T-cell (primary cell): ENCODE measurements at regions not wholly inside any gene's neighbourhood (a gene's known extent, or its start where the extent isn't known, plus 50 kb on each side); places are given as distances from the start of the nearest gene placed in this dataset.
"Not testable (repeated sequence)": the region's sequence is repeated elsewhere in the genome, so short reads cannot be mapped to it uniquely, and the experiment has no call there.

Source experiments
- ATAC-seq, 4 experiments: fragments of 200-7000 bp in 3 of 4; fragments of 150-1000 bp in 1 of 4; cut with Tn5 transposase; replicated peaks in 1 of 4; 1 replicate in 3 of 4; 2 replicates in 1 of 4; pipeline ENCODE4 v1.10.0; 2021; ENCODE audit warnings: moderate library complexity in 3 of 4, mild to moderate bottlenecking in 2 of 4, moderate number of reproducible peaks in 1 of 4
- CTCF ChIA-PET, 2 donors: fragments of 300-600 bp; sonication (Branson Sonifier 250); formaldehyde crosslinking; loops; one replicate each; lab custom pipeline; 2022; ENCODE audit warnings: antibody characterized with exemption in 2 of 2; lab: Charles Lee
- POLR2A ChIA-PET, 2 donors: fragments of 300-600 bp; sonication (Branson Sonifier 250); formaldehyde crosslinking; loops; one replicate each; lab custom pipeline; 2022; ENCODE audit warnings: antibody characterized with exemption in 2 of 2; lab: Charles Lee
- DNase-seq, 35 experiments: peaks; one replicate each; pipeline versions ENCODE4 v3.0.0 to v3.0.0-alpha.2; 2013 to 2023
- H3K27ac ChIP-seq: one replicate; pipeline ENCODE4 v1.5.1; 2013; ENCODE audit warnings: low read length
- H3K27me3 ChIP-seq, 2 experiments: replicated peaks in 1 of 2; 1 replicate in 1 of 2; 2 replicates in 1 of 2; pipeline versions ENCODE4 v1.6.1 to v1.7.0; 2013; ENCODE audit warnings: low read length in 1 of 2, mixed read lengths in 1 of 2; ENCODE audit not compliant: control insufficient read depth in 2 of 2, insufficient read depth in 2 of 2; ENCODE audit errors: extremely low read depth in 1 of 2
- H3K36me3 ChIP-seq, 2 donors: 1 replicate in 1 of 2; 2 replicates in 1 of 2; pipeline versions ENCODE4 v1.6.1 to v1.7.0; 2013; ENCODE audit warnings: low read length in 1 of 2; ENCODE audit not compliant: control insufficient read depth in 2 of 2, insufficient read depth in 1 of 2; ENCODE audit errors: extremely low read depth in 1 of 2
- H3K4me1 ChIP-seq, 2 experiments: 1 replicate in 1 of 2; 2 replicates in 1 of 2; pipeline versions ENCODE4 v1.6.1 to v1.7.0; 2013; ENCODE audit warnings: low read length in 2 of 2, mixed read lengths in 1 of 2; ENCODE audit not compliant: insufficient read depth in 2 of 2, control insufficient read depth in 1 of 2; ENCODE audit errors: extremely low read depth in 1 of 2
- H3K4me3 ChIP-seq, 2 donors: 1 replicate in 1 of 2; 2 replicates in 1 of 2; pipeline versions ENCODE4 v1.5.1 to v1.7.0; 2013; ENCODE audit warnings: mild to moderate bottlenecking in 2 of 2, low read length in 1 of 2, moderate library complexity in 1 of 2; ENCODE audit not compliant: control insufficient read depth in 1 of 2; ENCODE audit errors: extremely low read depth in 1 of 2
- H3K9me3 ChIP-seq: 2 replicates; pipeline ENCODE4 v1.7.0; 2013
- H3K27ac Mint-ChIP-seq, 2 donors: one replicate each; pipeline ENCODE4 v1.8.0; 2020 to 2021; ENCODE audit warnings: mild to moderate bottlenecking in 2 of 2, mixed read lengths in 2 of 2
- H3K27me3 Mint-ChIP-seq, 2 donors: one replicate each; pipeline ENCODE4 v1.8.0; 2021 to 2022; ENCODE audit warnings: mixed read lengths in 2 of 2
- H3K36me3 Mint-ChIP-seq: one replicate; pipeline ENCODE4 v1.8.0; 2021; ENCODE audit warnings: mixed read lengths
- H3K4me1 Mint-ChIP-seq, 3 donors: one replicate each; pipeline ENCODE4 v1.8.0; 2020 to 2022; ENCODE audit warnings: mixed read lengths in 3 of 3, mild to moderate bottlenecking in 1 of 3
- H3K4me3 Mint-ChIP-seq, 3 donors: one replicate each; pipeline ENCODE4 v1.8.0; 2020 to 2022; ENCODE audit warnings: mild to moderate bottlenecking in 3 of 3, mixed read lengths in 3 of 3, moderate library complexity in 3 of 3
- H3K9me3 Mint-ChIP-seq, 3 donors: one replicate each; pipeline ENCODE4 v1.8.0; 2020 to 2022; ENCODE audit warnings: mixed read lengths in 3 of 3
- WGBS: methylation state at CpG from one replicate; pipeline ENCODE4 v1.1.5; 2013; ENCODE audit warnings: missing lambda C conversion rate; ENCODE audit not compliant: insufficient coverage; 5-methylcytosine and 5-hydroxymethylcytosine counted together

DNA sequence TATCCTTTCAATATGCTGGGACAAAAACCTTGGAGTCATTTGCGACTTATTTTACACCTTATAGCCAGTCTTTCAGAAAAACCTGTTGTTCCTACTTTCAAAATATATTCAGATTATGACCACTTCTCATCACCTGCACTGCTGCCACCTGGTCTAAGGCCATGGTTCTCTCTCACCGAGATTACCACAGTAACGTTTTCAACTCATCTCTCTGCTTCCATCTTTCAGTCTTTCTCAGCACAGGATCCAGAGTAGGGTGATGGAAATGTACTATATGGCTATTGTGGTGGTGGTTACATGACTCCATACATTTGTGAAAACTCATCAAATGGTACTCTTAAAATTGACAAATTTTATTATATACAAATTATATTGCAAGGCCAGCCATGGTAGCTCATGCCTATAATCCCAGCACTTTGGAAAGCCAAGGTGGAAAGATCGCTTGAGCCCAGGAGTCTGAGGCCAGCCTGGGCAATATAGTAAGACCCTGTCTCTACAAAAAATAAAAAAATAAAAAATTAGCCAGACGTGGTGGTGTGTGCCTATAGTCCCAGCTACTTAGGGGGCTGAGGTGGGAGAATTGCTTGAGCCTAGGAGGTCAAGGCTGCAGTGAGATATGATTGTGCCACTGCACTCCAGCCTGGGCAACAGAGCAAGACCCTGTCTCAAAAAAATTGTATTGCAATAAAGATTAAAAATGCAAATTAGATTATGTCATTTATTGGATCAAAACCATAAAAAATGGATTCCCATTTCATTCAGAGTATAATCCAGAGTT, 120.9 kb upstream of the PPP2R5A start:
- DNase-seq = no peak
- H3K36me3 ChIP-seq = no peaks in the 10 kb centered on the region
- 100% methylated on average over 2 of the region's 5 CpGs for WGBS
- no peak overlapping the region for H3K27ac ChIP-seq
- no peaks in the 10 kb centered on the region for H3K36me3 Mint-ChIP-seq
- H3K4me1 Mint-ChIP-seq = peaks cover 12 to 26% (median 15%) of the 10 kb centered on the region in 3 donors
- no peak overlapping the region for H3K4me3 Mint-ChIP-seq
- ChIA-PET CTCF (no interaction called here), POLR2A (no interaction called here)
- H3K9me3 ChIP-seq = no peaks in the 10 kb centered on the region
- peaks cover 20% of the 10 kb centered on the region in 2 experiments for H3K4me1 ChIP-seq
- H3K9me3 Mint-ChIP-seq = no peaks in the 10 kb centered on the region
- no peak for ATAC-seq
- no peak overlapping the region for H3K4me3 ChIP-seq
- H3K27me3 Mint-ChIP-seq = no peaks in the 10 kb centered on the region
- no peaks in the 10 kb centered on the region for H3K27me3 ChIP-seq
- no peak overlapping the region for H3K27ac Mint-ChIP-seq

DNA sequence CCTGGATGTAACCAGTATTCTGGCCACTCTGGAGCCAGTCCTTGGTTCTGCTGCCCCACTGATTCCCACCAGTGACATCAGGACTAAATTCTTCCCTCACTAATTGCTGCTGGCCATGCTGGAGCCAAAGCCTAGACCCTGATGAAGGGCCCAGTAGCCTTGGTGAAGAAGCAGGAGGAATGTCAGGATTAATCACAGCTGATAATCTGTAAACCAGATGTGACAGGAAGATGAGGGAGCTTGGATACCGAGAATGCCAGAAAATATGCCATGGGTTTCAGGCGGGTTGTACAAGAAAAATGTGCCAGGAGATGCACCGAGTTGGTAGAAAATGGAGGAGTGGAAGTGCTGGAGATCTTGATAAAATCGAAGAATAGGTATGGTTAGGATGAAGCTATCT, 119.0 kb upstream of the PPP2R5A start:
- Histone ChIP-seq H3K4me1 (peaks cover 17% of the 10 kb centered on the region in 2 experiments), H3K27ac (no peak overlapping the region), H3K9me3 (no peaks in the 10 kb centered on the region), H3K36me3 (no peaks in the 10 kb centered on the region), H3K4me3 (no peak overlapping the region), H3K27me3 (no peaks in the 10 kb centered on the region)
- ChIA-PET CTCF (no interaction called here), POLR2A (no interaction called here)
- no peak overlapping the region for H3K27ac Mint-ChIP-seq
- no peaks in the 10 kb centered on the region for H3K9me3 Mint-ChIP-seq
- no peak for ATAC-seq
- no peak for DNase-seq
- no peaks in the 10 kb centered on the region for H3K27me3 Mint-ChIP-seq
- H3K36me3 Mint-ChIP-seq = no peaks in the 10 kb centered on the region
- no peak overlapping the region for H3K4me3 Mint-ChIP-seq
- 93% methylated on average over 3 of the region's 4 CpGs for WGBS
- H3K4me1 Mint-ChIP-seq = peaks cover 6 to 19% (median 8%) of the 10 kb centered on the region in 3 donors

DNA sequence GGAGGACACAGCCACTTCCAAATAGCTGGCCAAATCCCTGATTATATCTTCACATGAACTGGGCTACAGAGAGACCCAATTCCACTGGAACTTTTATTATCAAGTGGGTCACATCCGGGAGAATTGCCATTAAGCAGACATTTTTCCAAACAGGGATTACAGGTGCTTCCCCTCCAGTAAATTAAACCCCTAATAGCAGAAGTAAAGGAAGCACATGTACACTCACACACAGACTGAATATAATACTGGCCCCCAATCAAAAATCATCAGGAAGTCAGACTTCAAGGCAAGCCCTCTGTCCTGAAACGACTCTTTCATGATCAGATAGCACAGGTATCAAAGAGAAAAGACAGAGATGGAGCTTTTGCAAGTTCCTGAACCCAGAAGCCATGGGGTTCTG, 118.6 kb upstream of the PPP2R5A start:
- no peaks in the 10 kb centered on the region for H3K9me3 Mint-ChIP-seq
- H3K27ac Mint-ChIP-seq = no peak overlapping the region
- H3K27me3 ChIP-seq = no peaks in the 10 kb centered on the region
- no peak overlapping the region for H3K27ac ChIP-seq
- ChIA-PET CTCF (no interaction called here), POLR2A (no interaction called here)
- H3K4me3 ChIP-seq = no peak overlapping the region
- no peaks in the 10 kb centered on the region for H3K9me3 ChIP-seq
- H3K4me1 Mint-ChIP-seq = peaks cover 2 to 15% (median 4%) of the 10 kb centered on the region in 3 donors
- H3K36me3 Mint-ChIP-seq = no peaks in the 10 kb centered on the region
- no peaks in the 10 kb centered on the region for H3K36me3 ChIP-seq
- no peak for ATAC-seq
- H3K4me3 Mint-ChIP-seq = no peak overlapping the region
- H3K4me1 ChIP-seq = peaks cover 14 to 17% of the 10 kb centered on the region in 2 experiments
- 0% methylated on average over 1 of the region's 2 CpGs for WGBS
- no peak for DNase-seq
- H3K27me3 Mint-ChIP-seq = no peaks in the 10 kb centered on the region

DNA sequence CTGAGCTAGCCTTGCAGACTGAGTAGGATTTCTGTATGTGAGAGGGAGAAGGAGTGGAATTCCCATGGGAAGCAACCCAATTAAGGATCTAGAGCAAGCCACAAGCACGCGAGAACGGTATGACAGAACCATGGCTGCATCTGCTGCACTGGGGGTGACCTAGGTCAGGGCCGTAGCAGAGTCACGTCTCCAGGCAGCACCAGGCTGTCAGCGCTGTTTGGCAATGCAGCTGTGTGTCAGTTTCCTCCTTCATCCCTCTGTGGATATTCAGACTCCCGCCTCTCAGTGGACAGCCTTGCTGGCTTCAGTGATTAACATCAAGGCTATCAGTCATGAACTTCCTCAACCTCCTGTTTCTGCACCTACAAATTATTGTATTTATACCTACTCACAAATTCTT, 118.1 kb upstream of the PPP2R5A start:
- Histone ChIP-seq H3K9me3 (no peaks in the 10 kb centered on the region), H3K4me1 (peaks cover 14 to 16% of the 10 kb centered on the region in 2 experiments), H3K27ac (no peak overlapping the region), H3K27me3 (no peaks in the 10 kb centered on the region), H3K4me3 (no peak overlapping the region), H3K36me3 (no peaks in the 10 kb centered on the region)
- no peaks in the 10 kb centered on the region for H3K27me3 Mint-ChIP-seq
- H3K36me3 Mint-ChIP-seq = no peaks in the 10 kb centered on the region
- DNase-seq (no peak), ATAC-seq (no peak)
- H3K4me1 Mint-ChIP-seq = peaks cover 0 to 11% (median 3%) of the 10 kb centered on the region in 3 donors
- no peak overlapping the region for H3K27ac Mint-ChIP-seq
- H3K4me3 Mint-ChIP-seq = no peak overlapping the region
- POLR2A ChIA-PET = no interaction called here
- CTCF ChIA-PET = no interaction called here
- 79% methylated on average over 4 of the region's 7 CpGs for WGBS
- no peaks in the 10 kb centered on the region for H3K9me3 Mint-ChIP-seq

DNA sequence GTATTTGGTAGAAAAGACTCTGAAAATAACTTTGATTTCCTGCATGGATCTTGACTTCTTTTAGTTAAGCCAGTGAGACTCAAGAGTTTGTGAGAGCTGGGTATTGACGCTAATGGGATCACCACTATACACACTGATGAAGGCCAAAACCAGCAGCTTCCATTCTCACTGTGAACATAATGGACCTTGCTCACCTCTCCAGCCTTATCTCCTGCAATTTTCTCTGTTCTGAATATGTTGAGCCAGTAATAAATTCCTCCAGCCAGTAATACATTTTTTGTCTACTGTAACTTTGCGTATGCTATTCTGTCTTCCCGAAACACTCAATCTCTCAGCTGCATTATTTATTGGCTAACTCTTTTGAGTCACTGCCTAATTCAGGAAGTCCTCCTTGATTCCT, 111.6 kb upstream of the PPP2R5A start:
- peaks cover 0 to 3% (median 0%) of the 10 kb centered on the region in 3 donors for H3K4me1 Mint-ChIP-seq

DNA sequence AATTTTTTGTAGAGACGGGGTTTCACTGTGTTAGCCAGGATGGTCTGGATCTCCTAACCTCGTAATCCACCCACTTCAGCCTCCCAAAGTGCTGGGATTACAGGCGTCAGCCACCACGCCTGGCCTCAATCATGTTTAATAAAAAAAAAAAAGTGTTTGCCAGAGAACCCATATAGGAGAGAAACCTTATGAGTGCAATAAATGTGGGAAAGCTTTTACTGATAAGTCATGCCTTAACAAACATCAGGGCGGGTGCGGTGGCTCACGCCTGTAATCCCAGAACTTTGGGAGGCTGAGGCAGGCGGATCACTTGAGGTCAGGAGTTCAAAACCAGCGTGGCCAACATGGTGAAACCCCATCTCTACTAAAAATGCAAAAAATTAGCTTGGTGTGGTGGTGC, 110.9 kb upstream of the PPP2R5A start:
- DNase-seq, H3K36me3 Mint-ChIP-seq, H3K4me3 ChIP-seq, H3K4me1 ChIP-seq, H3K9me3 Mint-ChIP-seq, CTCF ChIA-PET, H3K9me3 ChIP-seq, H3K4me1 Mint-ChIP-seq, H3K27me3 ChIP-seq, H3K27me3 Mint-ChIP-seq, POLR2A ChIA-PET, H3K36me3 ChIP-seq, H3K27ac ChIP-seq, ATAC-seq, H3K4me3 Mint-ChIP-seq, H3K27ac Mint-ChIP-seq: not testable (repeated sequence)
- 100% methylated on average over 1 of the region's 9 CpGs for WGBS

More for the DNA sequence above, 111.6 kb upstream of the PPP2R5A start:
- Mint-ChIP-seq H3K4me3 (no peak overlapping the region), H3K9me3 (no peaks in the 10 kb centered on the region), H3K27me3 (no peaks in the 10 kb centered on the region), H3K36me3 (no peaks in the 10 kb centered on the region), H3K27ac (no peak overlapping the region)
- ATAC-seq = no peak
- WGBS = 67% methylated on average over 3 of the region's 3 CpGs
- POLR2A ChIA-PET = no interaction called here
- no peak for DNase-seq
- Histone ChIP-seq H3K4me1 (no peaks in the 10 kb centered on the region), H3K27ac (no peak overlapping the region), H3K9me3 (no peaks in the 10 kb centered on the region), H3K36me3 (no peaks in the 10 kb centered on the region), H3K4me3 (no peak overlapping the region), H3K27me3 (no peaks in the 10 kb centered on the region)
- CTCF ChIA-PET = interaction anchor here in 1 of 2 donors (0.5 kb wide), 1 partner anchor 281 kb away, joined by 7 read pairs; no protein-coding TSS in a partner anchor
